ENCODE measurements at regions not wholly inside any gene's neighbourhood (a gene's known extent, or its start where the extent isn't known, plus 50 kb on each side); places are given as distances from the start of the nearest gene placed in this dataset.
"Not testable (repeated sequence)": the region's sequence is repeated elsewhere in the genome, so short reads cannot be mapped to it uniquely, and the experiment has no call there.

GRCh38 chr18:25493401-25493800 is 141.4 kb upstream of the ZNF521 start:
- no peak for DNase-seq (ENCODE audit: low spot score)

- no peak for DNase-seq (ENCODE audit: low spot score)
These were observed 138.3 kb upstream of the ZNF521 start for GRCh38 chr18:25490316-25490715.

- DNase-seq (ENCODE audit: low spot score): no peak
These were observed 121.0 kb upstream of the ZNF521 start for GRCh38 chr18:25473008-25473407.

GRCh38 chr18:25470756-25471524 is 119.0 kb upstream of the ZNF521 start:
- DNase-seq (ENCODE audit: low spot score): not testable (repeated sequence)

GRCh38 chr18:25470062-25470461 is 118.1 kb upstream of the ZNF521 start:
- no peak for DNase-seq (ENCODE audit: low spot score)

GRCh38 chr18:25469489-25469888 is 117.5 kb upstream of the ZNF521 start:
- no peak for DNase-seq (ENCODE audit: low spot score)

- no peak for DNase-seq (ENCODE audit: low spot score)
These were observed 115.4 kb upstream of the ZNF521 start for GRCh38 chr18:25467226-25467987.

- DNase-seq (ENCODE audit: low spot score): no peak
These were observed 113.3 kb upstream of the ZNF521 start for GRCh38 chr18:25465152-25465732.

GRCh38 chr18:25464227-25464626 is 112.3 kb upstream of the ZNF521 start:
- DNase-seq (ENCODE audit: low spot score): peak; percentile 44

GRCh38 chr18:25463726-25464125 is 111.8 kb upstream of the ZNF521 start:
- no peak for DNase-seq (ENCODE audit: low spot score)

- no peak for DNase-seq (ENCODE audit: low spot score)
These were observed 107.8 kb upstream of the ZNF521 start for GRCh38 chr18:25459814-25460213.

GRCh38 chr18:25457601-25458000 is 105.6 kb upstream of the ZNF521 start:
- DNase-seq (ENCODE audit: low spot score): no peak

GRCh38 chr18:25457126-25457525 is 105.2 kb upstream of the ZNF521 start:
- no peak for DNase-seq (ENCODE audit: low spot score)

GRCh38 chr18:25456334-25457010 is 104.5 kb upstream of the ZNF521 start:
- DNase-seq (ENCODE audit: low spot score): no peak

GRCh38 chr18:25455646-25456045 is 103.7 kb upstream of the ZNF521 start:
- DNase-seq (ENCODE audit: low spot score): no peak

GRCh38 chr18:25455159-25455558 is 103.2 kb upstream of the ZNF521 start:
- DNase-seq (ENCODE audit: low spot score): no peak

- DNase-seq (ENCODE audit: low spot score): no peak
These were observed 102.8 kb upstream of the ZNF521 start for GRCh38 chr18:25454730-25455129.

- DNase-seq (ENCODE audit: low spot score): no peak
These were observed 102.3 kb upstream of the ZNF521 start for GRCh38 chr18:25454270-25454659.

GRCh38 chr18:25453556-25454269 is 101.7 kb upstream of the ZNF521 start:
- no peak for DNase-seq (ENCODE audit: low spot score)

GRCh38 chr18:25451077-25451658 is 99.2 kb upstream of the ZNF521 start:
- DNase-seq (ENCODE audit: low spot score): no peak

- no peak for DNase-seq (ENCODE audit: low spot score)
These were observed 97.1 kb upstream of the ZNF521 start for GRCh38 chr18:25449046-25449445.

- DNase-seq (ENCODE audit: low spot score): no peak
These were observed 95.0 kb upstream of the ZNF521 start for GRCh38 chr18:25446972-25447371.
